RPMI7951 (cell line): ENCODE measurements at regions not wholly inside any gene's neighbourhood (a gene's known extent, or its start where the extent isn't known, plus 50 kb on each side); places are given as distances from the start of the nearest gene placed in this dataset.

Source experiments
- DNase-seq: peaks from one replicate; pipeline ENCODE4 v3.0.0-alpha.2; 2012; ENCODE audit warnings: low read depth

GRCh38 chr1:104671684-104672353 is 922.1 kb downstream of the AMY1C start:
- no peak for DNase-seq

- DNase-seq = no peak
Observed at GRCh38 chr1:104699433-104699832, 949.7 kb downstream of the AMY1C start.

GRCh38 chr1:104702731-104703130 is 953.0 kb downstream of the AMY1C start:
- DNase-seq = no peak

- peak; percentile 79 for DNase-seq
Observed at GRCh38 chr1:104706631-104707147, 957.0 kb downstream of the AMY1C start.

- no peak for DNase-seq
Observed at GRCh38 chr1:104718752-104719151, 969.1 kb downstream of the AMY1C start.

GRCh38 chr1:104720741-104721140 is 971.0 kb downstream of the AMY1C start:
- DNase-seq = peak; percentile 1

- no peak for DNase-seq
Observed at GRCh38 chr1:104726917-104727316, 977.2 kb downstream of the AMY1C start.

- no peak for DNase-seq
Observed at GRCh38 chr1:104733866-104734265, 984.2 kb downstream of the AMY1C start.

GRCh38 chr1:104745875-104746274 is 996.2 kb downstream of the AMY1C start:
- DNase-seq = no peak

- no peak for DNase-seq
Observed at GRCh38 chr1:104746994-104747393, 997.3 kb downstream of the AMY1C start.

- DNase-seq = no peak
Observed at GRCh38 chr1:104760017-104760416, 1010.3 kb downstream of the AMY1C start.

- DNase-seq = no peak
Observed at GRCh38 chr1:104761961-104762570, 1012.4 kb downstream of the AMY1C start.

GRCh38 chr1:104765085-104765484 is 1015.4 kb downstream of the AMY1C start:
- DNase-seq = no peak

GRCh38 chr1:104768466-104768865 is 1018.8 kb downstream of the AMY1C start:
- no peak for DNase-seq

GRCh38 chr1:104780470-104781078 is 1030.9 kb downstream of the AMY1C start:
- peak; percentile 2 for DNase-seq

- DNase-seq = no peak
Observed at GRCh38 chr1:104785575-104786187, 1036.0 kb downstream of the AMY1C start.

- no peak for DNase-seq
Observed at GRCh38 chr1:104787866-104788510, 1038.3 kb downstream of the AMY1C start.

- no peak for DNase-seq
Observed at GRCh38 chr1:104791030-104791429, 1041.3 kb downstream of the AMY1C start.

GRCh38 chr1:104794035-104794434 is 1044.3 kb downstream of the AMY1C start:
- no peak for DNase-seq

GRCh38 chr1:104795931-104796330 is 1046.2 kb downstream of the AMY1C start:
- DNase-seq = no peak

- no peak for DNase-seq
Observed at GRCh38 chr1:104797982-104798381, 1048.3 kb downstream of the AMY1C start.

- no peak for DNase-seq
Observed at GRCh38 chr1:104801344-104801743, 1051.6 kb downstream of the AMY1C start.
